ENCODE measurements at regions not wholly inside any gene's neighbourhood (a gene's known extent, or its start where the extent isn't known, plus 50 kb on each side); places are given as distances from the start of the nearest gene placed in this dataset.

- H3K27ac ChIP-seq (ENCODE audit: insufficient read depth, low read depth, low read length), result no peak overlapping the region
- intact Hi-C loops (cut with micrococcal nuclease) (no loop called here), dilution Hi-C loops (cut with MboI; ENCODE audit: extremely low pct_ligation_motif_present, low sequenced_read_pairs) (no loop called here)
- peaks cover 2% of the 10 kb centered on the region for H3K9me3 ChIP-seq (replicated peaks; ENCODE audit: control insufficient read depth, insufficient read depth, low read length)
- H3K4me1 ChIP-seq (ENCODE audit: control insufficient read depth, extremely low read depth, insufficient read depth, low read length), result no peaks in the 10 kb centered on the region
- no TSS peak for BruUV-seq (replicated peaks)
- TF ChIP-seq EZH2 (IDR thresholded peaks at IDR 0.05; ENCODE audit: borderline replicate concordance, low read depth, low read length, severe bottlenecking) (no peak), FOS (IDR thresholded peaks at IDR 0.05; ENCODE audit: borderline replicate concordance, insufficient read depth, low read length) (no peak), GATA2 (IDR thresholded peaks at IDR 0.05; ENCODE audit: insufficient read depth, insufficient read length, low read depth, low read length) (no peak), MAX (IDR thresholded peaks at IDR 0.05; ENCODE audit: insufficient read depth, insufficient read length) (no peak), MYC (IDR thresholded peaks at IDR 0.05; ENCODE audit: low read depth, low read length) (no peak), CTCF (IDR thresholded peaks at IDR 0.05; ENCODE audit: extremely low read depth in 1 of 2, insufficient read depth in 1 of 2, low read depth in 1 of 2, low read length in 2 of 2) (no peak), POLR2AphosphoS5 (IDR thresholded peaks at IDR 0.05; ENCODE audit: insufficient read depth, low read depth, low read length) (no peak), JUN (IDR thresholded peaks at IDR 0.05; ENCODE audit: borderline replicate concordance, insufficient read depth, insufficient read length, low read depth) (no peak), POLR2A (IDR thresholded peaks at IDR 0.05; ENCODE audit: low read depth, low read length) (no peak)
- H3K27me3 ChIP-seq (ENCODE audit: control insufficient read depth in 2 of 2, insufficient read depth in 2 of 2, low read length in 2 of 2), result no peaks in the 10 kb centered on the region
- H3K4me3 ChIP-seq (replicated peaks in 1 of 3; ENCODE audit: insufficient read depth in 1 of 3, low read depth in 1 of 3, low read length in 3 of 3), result no peak overlapping the region
- no peak overlapping the region for H3K4me2 ChIP-seq (ENCODE audit: insufficient read depth, low read length)
- DNase-seq (ENCODE audit: low read depth, low spot score), result no peak
- H3K36me3 ChIP-seq (ENCODE audit: control insufficient read depth in 2 of 2, extremely low read depth in 1 of 2, insufficient read depth in 2 of 2, low read length in 2 of 2), result no peaks in the 10 kb centered on the region
- H3K79me2 ChIP-seq (ENCODE audit: control insufficient read depth, insufficient read depth, low read length), result no peaks in the 10 kb centered on the region
- no peak overlapping the region for H3K9ac ChIP-seq (replicated peaks; ENCODE audit: extremely low read depth, insufficient read depth, low read length)
- FAIRE-seq, result no peak
- H4K20me1 ChIP-seq (replicated peaks; ENCODE audit: control insufficient read depth, extremely low read depth, insufficient read depth, low read length), result no peaks in the 10 kb centered on the region
- H3K9me1 ChIP-seq (replicated peaks; ENCODE audit: control insufficient read depth, extremely low read depth, insufficient read depth, low read length), result no peaks in the 10 kb centered on the region
- CTCF ChIA-PET, result no interaction called here
- POLR2A ChIA-PET, result no interaction called here
- no peak overlapping the region for H2AFZ ChIP-seq (ENCODE audit: low read depth, low read length)
Measured at GRCh38 chr18:37864122-37864521, 298.5 kb upstream of the CELF4 start.

All from endothelial cell of umbilical vein (primary cell).